GM12878 (cell line): ENCODE measurements at regions not wholly inside any gene's neighbourhood (a gene's known extent, or its start where the extent isn't known, plus 50 kb on each side); places are given as distances from the start of the nearest gene placed in this dataset.

Experiments used
- ATAC-seq: fragments of 200-7000 bp; cut with Tn5 transposase; 3 replicates; pipeline ENCODE4 v1.9.1; 2020; ENCODE audit warnings: mild to moderate bottlenecking, moderate library complexity
- BruUV-seq: library from RNA; stranded (reverse); fragments of 400-500 nt; replicated peaks from 2 replicates; lab custom pipeline; 2021; lab: Mats Ljungman, UMichigan
- CTCF ChIA-PET: fragments of 300-600 bp; sonication (Branson Sonifier 250); formaldehyde crosslinking; extraction: SDS; loops from one replicate; lab custom pipeline; 2021; ENCODE audit warnings: inconsistent platforms; lab: Yijun Ruan, JAX
- POLR2A ChIA-PET: fragments of 350-600 bp; formaldehyde crosslinking; extraction: SDS; loops from one replicate; lab custom pipeline; 2021; ENCODE audit warnings: inconsistent platforms; lab: Charles Lee
- RAD21 ChIA-PET: fragments of 300-600 bp; sonication (Branson Sonifier 250); formaldehyde crosslinking; loops from one replicate; lab custom pipeline; 2023; ENCODE audit warnings: antibody characterized with exemption; ENCODE audit not compliant: unreplicated experiment; lab: Charles Lee
- SMC1A ChIA-PET: fragments of 300-600 bp; sonication (Branson Sonifier 250); formaldehyde crosslinking; loops from one replicate; lab custom pipeline; 2023; ENCODE audit not compliant: unreplicated experiment, uncharacterized antibody; lab: Charles Lee
- DNase-seq: peaks from one replicate; pipeline ENCODE4 v3.0.0-alpha.2; 2011; ENCODE audit warnings: low read depth, low spot score
- FAIRE-seq: peaks from 3 replicates; lab custom pipeline; 2011; peaks lifted over from hg19 to GRCh38; lab: Jason Lieb, UNC
- H2AFZ ChIP-seq: 2 replicates; pipeline ENCODE4 v1.6.0; 2011; ENCODE audit warnings: low read depth, low read length, control low read depth; ENCODE audit not compliant: control insufficient read depth
- H3K27ac ChIP-seq: 2 replicates; pipeline ENCODE4 v1.5.1; 2011; ENCODE audit warnings: control low read depth; ENCODE audit not compliant: control insufficient read depth, insufficient read depth
- H3K27me3 ChIP-seq, 2 experiments: replicated peaks in 1 of 2; 2 replicates each; pipeline versions ENCODE4 v1.6.0 to v1.6.1; 2011; ENCODE audit warnings: low read length in 1 of 2; ENCODE audit not compliant: control insufficient read depth in 2 of 2, insufficient read depth in 2 of 2
- H3K36me3 ChIP-seq, 2 experiments: 2 replicates each; pipeline ENCODE4 v1.5.1; 2011; ENCODE audit warnings: low read length in 1 of 2; ENCODE audit not compliant: control insufficient read depth in 2 of 2, insufficient read depth in 2 of 2
- H3K4me1 ChIP-seq: 2 replicates; pipeline ENCODE4 v1.6.1; 2011; ENCODE audit warnings: mild to moderate bottlenecking, low read length, moderate library complexity, mixed read lengths; ENCODE audit not compliant: control insufficient read depth, insufficient read depth
- H3K4me2 ChIP-seq: 2 replicates; pipeline ENCODE4 v1.6.0; 2011; ENCODE audit warnings: control low read depth; ENCODE audit not compliant: control insufficient read depth, insufficient read depth
- H3K4me3 ChIP-seq: fragments of 200-600 bp; sonication (generic); 2 replicates; pipeline ENCODE4 v1.5.1; 2016
- H3K79me2 ChIP-seq: 2 replicates; pipeline ENCODE4 v1.6.0; 2011; ENCODE audit warnings: low read length; ENCODE audit not compliant: control insufficient read depth, insufficient read depth
- H3K9ac ChIP-seq: 2 replicates; pipeline ENCODE4 v1.8.0; 2011; ENCODE audit warnings: low read length, control low read depth, mixed read lengths; ENCODE audit not compliant: control insufficient read depth, insufficient read depth
- H3K9me3 ChIP-seq: replicated peaks from 3 replicates; pipeline ENCODE4 v1.5.1; 2011; ENCODE audit warnings: mild to moderate bottlenecking, low read length; ENCODE audit not compliant: control insufficient read depth, insufficient read depth
- H4K20me1 ChIP-seq: 2 replicates; pipeline ENCODE4 v1.6.0; 2011; ENCODE audit not compliant: control insufficient read depth, insufficient read depth
- CREB1 ChIP-seq: IDR thresholded peaks from 2 replicates; pipeline ENCODE4 v1.6.1; 2012; ENCODE audit warnings: low read depth, mild to moderate bottlenecking, inconsistent platforms
- CTCF ChIP-seq, 3 experiments: IDR thresholded peaks in 2 of 3; conservative IDR thresholded peaks in 1 of 3; 2 replicates each; pipeline ENCODE4 v1.5.1; 2011; ENCODE audit warnings: low read depth in 3 of 3, low read length in 3 of 3, mild to moderate bottlenecking in 3 of 3, control low read depth in 2 of 3, moderate library complexity in 2 of 3, inconsistent platforms in 1 of 3, mixed read lengths in 1 of 3; ENCODE audit not compliant: control insufficient read depth in 2 of 3, insufficient read depth in 1 of 3; ENCODE audit errors: extremely low read depth in 1 of 3
- E4F1 ChIP-seq: fragments of 450-650 bp; IDR thresholded peaks from 2 replicates; pipeline ENCODE4 v1.6.1; 2018; ENCODE audit warnings: borderline replicate concordance, mild to moderate bottlenecking; ENCODE audit not compliant: partially characterized antibody
- FOS ChIP-seq: IDR thresholded peaks from 3 replicates; pipeline ENCODE4 v1.6.1; 2011; ENCODE audit warnings: borderline replicate concordance; ENCODE audit not compliant: insufficient read length; ENCODE audit errors: extremely low read depth
- GATAD2B ChIP-seq: fragments of 450-650 bp; conservative IDR thresholded peaks from 2 replicates; pipeline ENCODE4 v1.6.1; 2017; ENCODE audit warnings: low read depth, mild to moderate bottlenecking, moderate library complexity
- JUND ChIP-seq: IDR thresholded peaks from 2 replicates; pipeline ENCODE4 v1.6.1; 2012; ENCODE audit warnings: low read depth, mild to moderate bottlenecking, low read length, improper control_type of control experiment, moderate library complexity
- MTA3 ChIP-seq: IDR thresholded peaks from 2 replicates; pipeline ENCODE4 v1.6.1; 2012; ENCODE audit warnings: low read length, inconsistent platforms, borderline replicate concordance
- MYC ChIP-seq: IDR thresholded peaks from 2 replicates; pipeline ENCODE4 v1.6.1; 2011; ENCODE audit warnings: mild to moderate bottlenecking, low read length, moderate library complexity, inconsistent platforms; ENCODE audit not compliant: insufficient read depth, insufficient replicate concordance, insufficient read length, severe bottlenecking
- POLR2AphosphoS2 ChIP-seq: IDR thresholded peaks from 2 replicates; pipeline ENCODE4 v1.6.1; 2011; ENCODE audit warnings: low read depth, mild to moderate bottlenecking, low read length, improper control_type of control experiment, moderate library complexity
- POU2F2 ChIP-seq: IDR thresholded peaks from 3 replicates; pipeline ENCODE4 v1.6.1; 2011; ENCODE audit warnings: low read depth, mild to moderate bottlenecking, low read length, borderline replicate concordance
- RFX5 ChIP-seq: IDR thresholded peaks from 2 replicates; pipeline ENCODE4 v1.6.1; 2011; ENCODE audit warnings: low read depth, low read length, improper control_type of control experiment
- SMAD1 ChIP-seq: fragments of 450-650 bp; IDR thresholded peaks from 2 replicates; pipeline ENCODE4 v1.6.1; 2018; ENCODE audit warnings: mild to moderate bottlenecking, low read depth; ENCODE audit not compliant: partially characterized antibody
- USF2 ChIP-seq: IDR thresholded peaks from 2 replicates; pipeline ENCODE4 v1.6.1; 2011; ENCODE audit warnings: low read depth, low read length, improper control_type of control experiment, borderline replicate concordance
- ZBTB33 ChIP-seq: fragments of 450-650 bp; IDR thresholded peaks from 2 replicates; pipeline ENCODE4 v1.6.1; 2017; ENCODE audit warnings: mild to moderate bottlenecking
- ZNF384 ChIP-seq: IDR thresholded peaks from 2 replicates; pipeline ENCODE4 v1.6.1; 2012; ENCODE audit warnings: low read depth, mild to moderate bottlenecking, low read length, improper control_type of control experiment, borderline replicate concordance
- WGBS: methylation state at CpG from one replicate; pipeline ENCODE4 v1.1.6; 2016; ENCODE audit warnings: low lambda C conversion rate; ENCODE audit not compliant: insufficient replicate concordance, insufficient coverage; ENCODE audit errors: missing lambda C conversion rate; 5-methylcytosine and 5-hydroxymethylcytosine counted together
- in situ Hi-C: fragments of 300-500 bp; cut with MboI; formaldehyde crosslinking; loops from 9 replicates; pipeline ENCODE4 v1.14.3; 2018; ENCODE audit warnings: mixed read lengths
- intact Hi-C: fragments of 100-400 bp; cut with micrococcal nuclease; formaldehyde crosslinking; loops from one replicate; pipeline ENCODE4 v1.14.2; 2022; ENCODE audit not compliant: unreplicated experiment

GRCh38 chr11:70848243-70848750, 404.1 kb downstream of the SHANK2 start:
- no peak overlapping the region for H3K9ac ChIP-seq
- no TSS peak for BruUV-seq
- no peaks in the 10 kb centered on the region for H3K79me2 ChIP-seq
- no peaks in the 10 kb centered on the region for H3K4me1 ChIP-seq
- no peak for DNase-seq
- ChIA-PET POLR2A (no interaction called here), CTCF (no interaction called here), RAD21 (no interaction called here), SMC1A (no interaction called here)
- no peaks in the 10 kb centered on the region for H3K36me3 ChIP-seq
- TF ChIP-seq ZNF384 = no peak
- TF ChIP-seq SMAD1 = no peak
- TF ChIP-seq POLR2AphosphoS2 = no peak
- no peak for TF ChIP-seq ZBTB33
- TF ChIP-seq POU2F2 = no peak
- TF ChIP-seq E4F1 = no peak
- no peak for TF ChIP-seq MYC
- TF ChIP-seq MTA3 = no peak
- no peak for TF ChIP-seq CREB1
- TF ChIP-seq JUND = no peak
- no peak for TF ChIP-seq CTCF (IDR thresholded peaks at IDR 0.05 in 2 of 3, conservative IDR thresholded peaks at IDR 0.05 in 1 of 3; ENCODE audit: control insufficient read depth in 2 of 3, extremely low read depth in 1 of 3, insufficient read depth in 1 of 3, low read depth in 3 of 3, low read length in 3 of 3)
- TF ChIP-seq GATAD2B = no peak
- no peak for TF ChIP-seq RFX5
- no peak for TF ChIP-seq USF2
- TF ChIP-seq FOS = no peak
- H3K9me3 ChIP-seq = no peaks in the 10 kb centered on the region
- no peak overlapping the region for H3K4me3 ChIP-seq
- no peak overlapping the region for H2AFZ ChIP-seq
- ATAC-seq = no peak
- intact Hi-C loops (no loop called here), in situ Hi-C loops (no loop called here)
- no peaks in the 10 kb centered on the region; a peak in 1 of 4 replicates for H3K27me3 ChIP-seq
- H4K20me1 ChIP-seq = no peaks in the 10 kb centered on the region
- H3K27ac ChIP-seq = no peak overlapping the region
- FAIRE-seq = no peak
- 33% methylated on average over 13 of the region's 13 CpGs for WGBS
- no peak overlapping the region for H3K4me2 ChIP-seq
